HepG2 (cell line): ENCODE measurements at regions not wholly inside any gene's neighbourhood (a gene's known extent, or its start where the extent isn't known, plus 50 kb on each side); places are given as distances from the start of the nearest gene placed in this dataset.

Experiments used
- ATAC-seq: fragments of 200-7000 bp; cut with Tn5 transposase; 3 replicates; pipeline ENCODE4 v1.9.1; 2020; ENCODE audit warnings: mild to moderate bottlenecking, moderate library complexity
- BruUV-seq: library from RNA; stranded (reverse); fragments of 400-500 nt; replicated peaks from 2 replicates; lab custom pipeline; 2021; lab: Mats Ljungman, UMichigan
- CTCF ChIA-PET: fragments of 300-600 bp; formaldehyde crosslinking; extraction: SDS; loops from one replicate; lab custom pipeline; 2021; ENCODE audit warnings: low total read pairs, inconsistent platforms, low intra/inter-chr PET ratio; lab: Yijun Ruan, JAX
- POLR2A ChIA-PET: fragments of 350-600 bp; sonication (Branson Sonifier 250); formaldehyde crosslinking; loops from one replicate; lab custom pipeline; 2020; ENCODE audit warnings: antibody characterized with exemption, inconsistent platforms; lab: Yijun Ruan, JAX
- DNase-seq: peaks from one replicate; pipeline ENCODE4 v3.0.0-alpha.2; 2015; ENCODE audit warnings: low spot score
- FAIRE-seq: peaks from 3 replicates; lab custom pipeline; 2011; peaks lifted over from hg19 to GRCh38; lab: Jason Lieb, UNC
- H2AFZ ChIP-seq: one replicate; pipeline ENCODE4 v1.6.1; 2011; ENCODE audit warnings: low read length, inconsistent platforms
- H3K27ac ChIP-seq: fragments of 300-600 bp; 3 replicates; pipeline ENCODE4 v1.8.0; 2011; ENCODE audit warnings: mixed run types, mild to moderate bottlenecking, mixed read lengths, low read length, inconsistent platforms; ENCODE audit not compliant: insufficient read depth; ENCODE audit errors: extremely low read length
- H3K27me3 ChIP-seq, 2 experiments: fragments of 200-600 bp in 1 of 2; 2 replicates in 1 of 2; 3 replicates in 1 of 2; pipeline versions ENCODE4 v1.6.0 to v1.8.0; 2011; ENCODE audit warnings: low read length in 2 of 2, mild to moderate bottlenecking in 2 of 2, moderate library complexity in 2 of 2, inconsistent platforms in 1 of 2; ENCODE audit not compliant: insufficient read depth in 2 of 2, control insufficient read depth in 1 of 2
- H3K36me3 ChIP-seq, 2 experiments: fragments of 200-600 bp in 1 of 2; replicated peaks in 1 of 2; 2 replicates in 1 of 2; 3 replicates in 1 of 2; pipeline versions ENCODE4 v1.5.1 to v1.8.0; 2011; ENCODE audit warnings: low read length in 2 of 2, inconsistent platforms in 1 of 2; ENCODE audit not compliant: insufficient read depth in 2 of 2, control insufficient read depth in 1 of 2
- H3K4me1 ChIP-seq: 2 replicates; pipeline ENCODE4 v1.5.1; 2012; ENCODE audit warnings: low read length, inconsistent platforms; ENCODE audit not compliant: insufficient read depth
- H3K4me2 ChIP-seq: 2 replicates; pipeline ENCODE4 v1.6.0; 2011; ENCODE audit warnings: low read depth, low read length, inconsistent platforms
- H3K4me3 ChIP-seq, 3 experiments: fragments of 200-600 bp in 1 of 3; sonication (generic), shearing (Covaris generic) in 1 of 3; replicated peaks in 1 of 3; 2 replicates each; pipeline ENCODE4 v1.5.1; 2011 to 2016; ENCODE audit warnings: low read length in 3 of 3, inconsistent platforms in 2 of 3, low read depth in 2 of 3, mild to moderate bottlenecking in 2 of 3, control low read depth in 1 of 3, mixed read lengths in 1 of 3; ENCODE audit not compliant: insufficient read depth in 1 of 3
- H3K79me2 ChIP-seq: one replicate; pipeline ENCODE4 v1.6.1; 2011; ENCODE audit warnings: low read length, inconsistent platforms; ENCODE audit not compliant: insufficient read depth
- H3K9ac ChIP-seq: 2 replicates; pipeline ENCODE4 v1.6.0; 2011; ENCODE audit warnings: mild to moderate bottlenecking, low read depth, low read length, inconsistent platforms; ENCODE audit not compliant: insufficient read depth
- H3K9me3 ChIP-seq: 2 replicates; pipeline ENCODE4 v1.5.1; 2012; ENCODE audit warnings: mild to moderate bottlenecking, low read length
- H4K20me1 ChIP-seq: 2 replicates; pipeline ENCODE4 v1.6.0; 2011; ENCODE audit warnings: inconsistent platforms, mild to moderate bottlenecking, low read length, moderate library complexity; ENCODE audit not compliant: insufficient read depth
- ATF6 ChIP-seq: sonication (generic); formaldehyde crosslinking; conservative IDR thresholded peaks from 2 replicates; pipeline ENCODE4 v1.4.0; 2020; ENCODE audit warnings: missing genetic modification reagents
- GATA4 ChIP-seq: sonication (generic); IDR thresholded peaks from 2 replicates; pipeline ENCODE4 v1.6.1; 2016; ENCODE audit warnings: antibody characterized with exemption, low read depth, borderline replicate concordance
- MIER2 ChIP-seq: IDR thresholded peaks from 2 replicates; pipeline ENCODE4 v1.6.1; 2016; ENCODE audit warnings: missing biosample characterization, missing genetic modification reagents
- NRL ChIP-seq: sonication (generic); formaldehyde crosslinking; IDR thresholded peaks from 2 replicates; pipeline ENCODE4 v1.5.0; 2020; ENCODE audit warnings: missing genetic modification reagents, mild to moderate bottlenecking, moderate library complexity, borderline replicate concordance
- ZNF17 ChIP-seq: sonication (generic); formaldehyde crosslinking; IDR thresholded peaks from 2 replicates; pipeline ENCODE4 v1.5.0; 2020; ENCODE audit warnings: mild to moderate bottlenecking, missing genetic modification reagents
- ZNF570 ChIP-seq: sonication (generic); formaldehyde crosslinking; IDR thresholded peaks from 2 replicates; pipeline ENCODE4 v1.4.0; 2020; ENCODE audit warnings: mild to moderate bottlenecking, missing genetic modification reagents, borderline replicate concordance
- ZNF891 ChIP-seq: sonication (generic); formaldehyde crosslinking; IDR thresholded peaks from 2 replicates; pipeline ENCODE4 v1.5.0; 2020; ENCODE audit warnings: mild to moderate bottlenecking, missing genetic modification reagents
- WGBS: methylation state at CpG from one replicate; pipeline ENCODE4 v1.1.6; 2017; ENCODE audit warnings: low lambda C conversion rate; 5-methylcytosine and 5-hydroxymethylcytosine counted together
- in situ Hi-C: cut with HindIII; loops from 2 replicates; pipeline ENCODE4 v1.10.0; 2017; ENCODE audit warnings: low pct_unique_long_range_greater_than_20kb; ENCODE audit not compliant: extremely low pct_ligation_motif_present
- intact Hi-C: fragments of 100-400 bp; cut with micrococcal nuclease; formaldehyde crosslinking; loops from one replicate; pipeline ENCODE4 v1.10.0; 2022; ENCODE audit not compliant: unreplicated experiment
- TF ChIP-seq, protein P1 (sequence below): conservative IDR thresholded peaks from 2 replicates; pipeline ENCODE4 v1.6.1; 2018; ENCODE audit warnings: missing genetic modification reagents

DNA sequence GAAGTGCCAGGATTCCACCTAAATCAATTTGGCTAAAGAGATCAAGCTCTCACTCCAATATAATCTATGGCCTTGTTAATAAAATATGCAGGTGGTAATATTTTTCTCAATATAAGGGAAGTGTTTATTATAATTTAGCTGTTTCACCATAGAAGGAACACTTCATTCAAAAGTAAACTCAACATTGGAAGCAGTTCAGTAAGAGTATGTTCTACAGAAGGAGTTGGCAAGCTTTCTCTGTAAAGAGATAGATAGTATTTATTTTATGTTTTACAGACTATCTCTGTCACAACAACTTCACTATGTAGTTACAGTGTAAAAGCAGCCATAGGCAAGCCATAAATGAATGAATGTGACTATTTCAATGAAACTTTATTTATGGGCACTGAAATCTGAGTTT lies 313.6 kb upstream of the ANO3 start (continued):
- TF ChIP-seq, protein P1, sequence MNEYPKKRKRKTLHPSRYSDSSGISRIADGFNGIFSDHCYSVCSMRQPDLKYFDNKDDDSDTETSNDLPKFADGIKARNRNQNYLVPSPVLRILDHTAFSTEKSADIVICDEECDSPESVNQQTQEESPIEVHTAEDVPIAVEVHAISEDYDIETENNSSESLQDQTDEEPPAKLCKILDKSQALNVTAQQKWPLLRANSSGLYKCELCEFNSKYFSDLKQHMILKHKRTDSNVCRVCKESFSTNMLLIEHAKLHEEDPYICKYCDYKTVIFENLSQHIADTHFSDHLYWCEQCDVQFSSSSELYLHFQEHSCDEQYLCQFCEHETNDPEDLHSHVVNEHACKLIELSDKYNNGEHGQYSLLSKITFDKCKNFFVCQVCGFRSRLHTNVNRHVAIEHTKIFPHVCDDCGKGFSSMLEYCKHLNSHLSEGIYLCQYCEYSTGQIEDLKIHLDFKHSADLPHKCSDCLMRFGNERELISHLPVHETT (CRISPR knock-in tag), result no peak

- Histone ChIP-seq H3K4me1 (no peaks in the 10 kb centered on the region), H3K4me3 (no peak overlapping the region), H3K9me3 (no peaks in the 10 kb centered on the region), H3K9ac (no peak overlapping the region), H3K4me2 (no peak overlapping the region), H3K27ac (no peak overlapping the region), H4K20me1 (no peaks in the 10 kb centered on the region), H3K36me3 (no peaks in the 10 kb centered on the region), H2AFZ (no peak overlapping the region), H3K27me3 (no peaks in the 10 kb centered on the region; a peak in 1 of 5 replicates), H3K79me2 (no peaks in the 10 kb centered on the region)
- POLR2A ChIA-PET, result no interaction called here
- TF ChIP-seq ZNF891 (CRISPR knock-in tag) (no peak), NRL (CRISPR knock-in tag) (no peak), ZNF17 (no peak), GATA4 (no peak), ZNF570 (CRISPR knock-in tag) (no peak), ATF6 (CRISPR knock-in tag) (no peak), MIER2 (CRISPR knock-in tag) (no peak)
- DNase-seq (no peak), ATAC-seq (no peak), FAIRE-seq (no peak)
- in situ Hi-C loops, result no loop called here
- intact Hi-C loops, result no loop called here
- WGBS, result 3% methylated on average over 3 of the region's 3 CpGs
- BruUV-seq, result no TSS peak
- CTCF ChIA-PET, result no interaction called here
These were observed 312.5 kb upstream of the ANO3 start for GRCh38 chr11:26019386-26019785.
